ENCODE measurements at regions not wholly inside any gene's neighbourhood (a gene's known extent, or its start where the extent isn't known, plus 50 kb on each side); places are given as distances from the start of the nearest gene placed in this dataset.

- no peak overlapping the region for H3K9ac ChIP-seq (ENCODE audit: low read length)
- no peak overlapping the region for H3K27ac ChIP-seq (ENCODE audit: low read depth, low read length, poor library complexity, severe bottlenecking)
- no peaks in the 10 kb centered on the region for H3K79me2 ChIP-seq (ENCODE audit: insufficient read depth, low read length)
- no peak overlapping the region for H3K4me2 ChIP-seq (ENCODE audit: low read length)
- no peak overlapping the region for H2AFZ ChIP-seq (ENCODE audit: low read length)
- no peaks in the 10 kb centered on the region for H4K20me1 ChIP-seq (ENCODE audit: insufficient read depth, low read length)
- no peaks in the 10 kb centered on the region for H3K36me3 ChIP-seq (ENCODE audit: insufficient read depth, low read length)
- H3K4me3 ChIP-seq (ENCODE audit: low read depth, low read length, poor library complexity, severe bottlenecking) = no peak overlapping the region
- TF ChIP-seq CTCF (IDR thresholded peaks at IDR 0.05; ENCODE audit: low read length) (no peak), EZH2 (IDR thresholded peaks at IDR 0.05; ENCODE audit: borderline replicate concordance, low read length) (no peak)
- H3K27me3 ChIP-seq (ENCODE audit: insufficient read depth, low read length) = no peaks in the 10 kb centered on the region
- H3K9me2 ChIP-seq (ENCODE audit: low read depth, low read length) = no peaks in the 10 kb centered on the region
- peaks cover 8% of the 10 kb centered on the region for H3K4me1 ChIP-seq (ENCODE audit: insufficient read depth, low read length, severe bottlenecking)
- no peaks in the 10 kb centered on the region; the same call in 1 of the 2 replicates for H3K9me3 ChIP-seq (ENCODE audit: low read length)
- H3F3A ChIP-seq (ENCODE audit: insufficient read depth, low read length) = 0 out of 2 replicates have a peak, but pooled peaks cover 3% of the 10 kb centered on the region
Measured at GRCh38 chr11:10365045-10365444, 60.2 kb downstream of the ADM start.

- Histone ChIP-seq H3K27ac (ENCODE audit: low read depth, low read length, poor library complexity, severe bottlenecking) (no peak overlapping the region), H3F3A (ENCODE audit: insufficient read depth, low read length) (0 out of 2 replicates have a peak, but pooled peaks cover 3% of the 10 kb centered on the region), H3K4me2 (ENCODE audit: low read length) (peak overlapping the region; percentile 17; the same call in 1 of the 2 replicates), H3K36me3 (ENCODE audit: insufficient read depth, low read length) (no peaks in the 10 kb centered on the region), H3K9me3 (ENCODE audit: low read length) (no peaks in the 10 kb centered on the region; the same call in 1 of the 2 replicates), H3K27me3 (ENCODE audit: insufficient read depth, low read length) (no peaks in the 10 kb centered on the region), H3K9ac (ENCODE audit: low read length) (no peak overlapping the region), H4K20me1 (ENCODE audit: insufficient read depth, low read length) (no peaks in the 10 kb centered on the region), H3K4me1 (ENCODE audit: insufficient read depth, low read length, severe bottlenecking) (peaks cover 8% of the 10 kb centered on the region), H2AFZ (ENCODE audit: low read length) (no peak overlapping the region), H3K79me2 (ENCODE audit: insufficient read depth, low read length) (no peaks in the 10 kb centered on the region), H3K9me2 (ENCODE audit: low read depth, low read length) (no peaks in the 10 kb centered on the region), H3K4me3 (ENCODE audit: low read depth, low read length, poor library complexity, severe bottlenecking) (no peak overlapping the region)
- TF ChIP-seq EZH2 (IDR thresholded peaks at IDR 0.05; ENCODE audit: borderline replicate concordance, low read length) (no peak), CTCF (IDR thresholded peaks at IDR 0.05; ENCODE audit: low read length) (peak; percentile 97)
Measured at GRCh38 chr11:10366568-10367331, 61.9 kb downstream of the ADM start.

GRCh38 chr11:10371926-10372641, 67.2 kb downstream of the ADM start:
- no peaks in the 10 kb centered on the region for H3K27me3 ChIP-seq (ENCODE audit: insufficient read depth, low read length)
- no peak overlapping the region for H3K4me2 ChIP-seq (ENCODE audit: low read length)
- H3K9ac ChIP-seq (ENCODE audit: low read length) = no peak overlapping the region
- H3K4me3 ChIP-seq (ENCODE audit: low read depth, low read length, poor library complexity, severe bottlenecking) = no peak overlapping the region
- H3K36me3 ChIP-seq (ENCODE audit: insufficient read depth, low read length) = no peaks in the 10 kb centered on the region
- no peak overlapping the region for H3K27ac ChIP-seq (ENCODE audit: low read depth, low read length, poor library complexity, severe bottlenecking)
- no peaks in the 10 kb centered on the region for H3K9me3 ChIP-seq (ENCODE audit: low read length)
- no peaks in the 10 kb centered on the region for H3K4me1 ChIP-seq (ENCODE audit: insufficient read depth, low read length, severe bottlenecking)
- H4K20me1 ChIP-seq (ENCODE audit: insufficient read depth, low read length) = no peaks in the 10 kb centered on the region
- TF ChIP-seq EZH2 (IDR thresholded peaks at IDR 0.05; ENCODE audit: borderline replicate concordance, low read length) = no peak
- TF ChIP-seq CTCF (IDR thresholded peaks at IDR 0.05; ENCODE audit: low read length) = no peak
- no peaks in the 10 kb centered on the region for H3F3A ChIP-seq (ENCODE audit: insufficient read depth, low read length)
- no peaks in the 10 kb centered on the region for H3K9me2 ChIP-seq (ENCODE audit: low read depth, low read length)
- H2AFZ ChIP-seq (ENCODE audit: low read length) = no peak overlapping the region
- H3K79me2 ChIP-seq (ENCODE audit: insufficient read depth, low read length) = no peaks in the 10 kb centered on the region

Measured in OCI-LY1 (cell line).